GM23338 (cell line): ENCODE measurements at regions not wholly inside any gene's neighbourhood (a gene's known extent, or its start where the extent isn't known, plus 50 kb on each side); places are given as distances from the start of the nearest gene placed in this dataset.

Experiments used
- CREB1 ChIP-seq: fragments of 250-450 bp; sonication (Bioruptor Pico); IDR thresholded peaks from 2 replicates; pipeline ENCODE4 v1.5.0; 2020; ENCODE audit warnings: low read depth, mild to moderate bottlenecking, moderate library complexity
- EZH2 ChIP-seq: fragments of 200-600 bp; sonication (generic); IDR thresholded peaks from one replicate; pipeline ENCODE4 v1.8.0; 2017; ENCODE audit warnings: antibody characterized with exemption, mild to moderate bottlenecking, low read depth; ENCODE audit not compliant: unreplicated experiment
- EZH2phosphoT487 ChIP-seq: fragments of 200-600 bp; sonication (generic); IDR thresholded peaks from one replicate; pipeline ENCODE4 v1.8.1; 2018; ENCODE audit warnings: antibody characterized with exemption; ENCODE audit not compliant: unreplicated experiment
- JUNB ChIP-seq: IDR thresholded peaks from one replicate; pipeline ENCODE4 v1.6.1; 2016; ENCODE audit warnings: antibody characterized with exemption; ENCODE audit not compliant: unreplicated experiment
- NANOG ChIP-seq: IDR thresholded peaks from 2 replicates; pipeline ENCODE4 v1.6.1; 2016; ENCODE audit warnings: antibody characterized with exemption, borderline replicate concordance
- POLR2AphosphoS5 ChIP-seq: IDR thresholded peaks from 2 replicates; pipeline ENCODE4 v1.6.1; 2016; ENCODE audit warnings: antibody characterized with exemption, low read depth
- TF ChIP-seq, protein P1 (sequence below), 2 experiments: fragments of 200-600 bp in 1 of 2; sonication (generic) in 1 of 2; conservative IDR thresholded peaks; 2 replicates each; pipeline versions ENCODE4 v1.5.1 to v1.6.1; 2016 to 2017; ENCODE audit warnings: antibody characterized with exemption in 2 of 2, low read depth in 2 of 2, mild to moderate bottlenecking in 2 of 2, moderate library complexity in 1 of 2
- TF ChIP-seq, protein P2 (sequence below): IDR thresholded peaks from one replicate; pipeline ENCODE4 v1.6.1; 2018; ENCODE audit warnings: antibody characterized with exemption; ENCODE audit not compliant: unreplicated experiment

DNA sequence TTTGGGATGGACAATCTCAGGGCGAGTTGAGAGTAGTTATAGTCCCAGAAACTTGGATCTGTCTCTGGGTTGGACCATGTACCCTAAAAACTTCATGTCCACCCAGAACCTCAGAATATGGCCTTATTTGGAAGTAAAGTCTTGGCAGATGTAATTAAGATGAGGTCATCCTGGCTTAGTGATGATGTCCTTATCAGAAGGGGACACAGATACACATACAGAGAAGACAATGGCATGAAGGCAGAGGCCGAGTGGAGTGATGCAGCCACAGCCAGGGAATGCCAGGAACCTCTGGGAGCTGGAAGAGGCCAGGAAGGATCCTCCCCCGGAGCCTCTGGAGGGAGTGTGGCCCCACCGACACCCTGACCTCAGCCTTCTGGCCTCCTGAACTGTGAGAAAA lies 61.2 kb upstream of the STX18 start:
- TF ChIP-seq POLR2AphosphoS5 (no peak), EZH2phosphoT487 (no peak), NANOG (no peak), CREB1 (no peak), EZH2 (no peak), JUNB (no peak)
- TF ChIP-seq, protein P1, sequence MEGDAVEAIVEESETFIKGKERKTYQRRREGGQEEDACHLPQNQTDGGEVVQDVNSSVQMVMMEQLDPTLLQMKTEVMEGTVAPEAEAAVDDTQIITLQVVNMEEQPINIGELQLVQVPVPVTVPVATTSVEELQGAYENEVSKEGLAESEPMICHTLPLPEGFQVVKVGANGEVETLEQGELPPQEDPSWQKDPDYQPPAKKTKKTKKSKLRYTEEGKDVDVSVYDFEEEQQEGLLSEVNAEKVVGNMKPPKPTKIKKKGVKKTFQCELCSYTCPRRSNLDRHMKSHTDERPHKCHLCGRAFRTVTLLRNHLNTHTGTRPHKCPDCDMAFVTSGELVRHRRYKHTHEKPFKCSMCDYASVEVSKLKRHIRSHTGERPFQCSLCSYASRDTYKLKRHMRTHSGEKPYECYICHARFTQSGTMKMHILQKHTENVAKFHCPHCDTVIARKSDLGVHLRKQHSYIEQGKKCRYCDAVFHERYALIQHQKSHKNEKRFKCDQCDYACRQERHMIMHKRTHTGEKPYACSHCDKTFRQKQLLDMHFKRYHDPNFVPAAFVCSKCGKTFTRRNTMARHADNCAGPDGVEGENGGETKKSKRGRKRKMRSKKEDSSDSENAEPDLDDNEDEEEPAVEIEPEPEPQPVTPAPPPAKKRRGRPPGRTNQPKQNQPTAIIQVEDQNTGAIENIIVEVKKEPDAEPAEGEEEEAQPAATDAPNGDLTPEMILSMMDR (conservative IDR thresholded peaks at IDR 0.05; ENCODE audit: low read depth in 2 of 2) = no peak
- TF ChIP-seq, protein P2, sequence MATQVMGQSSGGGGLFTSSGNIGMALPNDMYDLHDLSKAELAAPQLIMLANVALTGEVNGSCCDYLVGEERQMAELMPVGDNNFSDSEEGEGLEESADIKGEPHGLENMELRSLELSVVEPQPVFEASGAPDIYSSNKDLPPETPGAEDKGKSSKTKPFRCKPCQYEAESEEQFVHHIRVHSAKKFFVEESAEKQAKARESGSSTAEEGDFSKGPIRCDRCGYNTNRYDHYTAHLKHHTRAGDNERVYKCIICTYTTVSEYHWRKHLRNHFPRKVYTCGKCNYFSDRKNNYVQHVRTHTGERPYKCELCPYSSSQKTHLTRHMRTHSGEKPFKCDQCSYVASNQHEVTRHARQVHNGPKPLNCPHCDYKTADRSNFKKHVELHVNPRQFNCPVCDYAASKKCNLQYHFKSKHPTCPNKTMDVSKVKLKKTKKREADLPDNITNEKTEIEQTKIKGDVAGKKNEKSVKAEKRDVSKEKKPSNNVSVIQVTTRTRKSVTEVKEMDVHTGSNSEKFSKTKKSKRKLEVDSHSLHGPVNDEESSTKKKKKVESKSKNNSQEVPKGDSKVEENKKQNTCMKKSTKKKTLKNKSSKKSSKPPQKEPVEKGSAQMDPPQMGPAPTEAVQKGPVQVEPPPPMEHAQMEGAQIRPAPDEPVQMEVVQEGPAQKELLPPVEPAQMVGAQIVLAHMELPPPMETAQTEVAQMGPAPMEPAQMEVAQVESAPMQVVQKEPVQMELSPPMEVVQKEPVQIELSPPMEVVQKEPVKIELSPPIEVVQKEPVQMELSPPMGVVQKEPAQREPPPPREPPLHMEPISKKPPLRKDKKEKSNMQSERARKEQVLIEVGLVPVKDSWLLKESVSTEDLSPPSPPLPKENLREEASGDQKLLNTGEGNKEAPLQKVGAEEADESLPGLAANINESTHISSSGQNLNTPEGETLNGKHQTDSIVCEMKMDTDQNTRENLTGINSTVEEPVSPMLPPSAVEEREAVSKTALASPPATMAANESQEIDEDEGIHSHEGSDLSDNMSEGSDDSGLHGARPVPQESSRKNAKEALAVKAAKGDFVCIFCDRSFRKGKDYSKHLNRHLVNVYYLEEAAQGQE = no peak
